ENCODE measurements at regions not wholly inside any gene's neighbourhood (a gene's known extent, or its start where the extent isn't known, plus 50 kb on each side); places are given as distances from the start of the nearest gene placed in this dataset.

GRCh38 chr1:29474274-29475244 is 238.2 kb downstream of the PTPRU start:
- no peak overlapping the region for H3K4me3 ChIP-seq (ENCODE audit: low read depth, low read length)
- DNase-seq (ENCODE audit: low read depth): no peak
- no peak for TF ChIP-seq CTCF (conservative IDR thresholded peaks at IDR 0.05; ENCODE audit: low read depth, low read length)

- TF ChIP-seq CTCF (conservative IDR thresholded peaks at IDR 0.05; ENCODE audit: low read depth, low read length): no peak
- no peak for DNase-seq (ENCODE audit: low read depth)
- H3K4me3 ChIP-seq (ENCODE audit: low read depth, low read length): no peak overlapping the region
Measured at GRCh38 chr1:29473161-29473855, 237.0 kb downstream of the PTPRU start.

- TF ChIP-seq CTCF (conservative IDR thresholded peaks at IDR 0.05; ENCODE audit: low read depth, low read length): no peak
- no peak overlapping the region for H3K4me3 ChIP-seq (ENCODE audit: low read depth, low read length)
- no peak for DNase-seq (ENCODE audit: low read depth)
Measured at GRCh38 chr1:29471487-29472313, 235.4 kb downstream of the PTPRU start.

GRCh38 chr1:29470788-29471119 is 234.4 kb downstream of the PTPRU start:
- TF ChIP-seq CTCF (conservative IDR thresholded peaks at IDR 0.05; ENCODE audit: low read depth, low read length): no peak
- no peak overlapping the region for H3K4me3 ChIP-seq (ENCODE audit: low read depth, low read length)
- DNase-seq (ENCODE audit: low read depth): no peak

- no peak for DNase-seq (ENCODE audit: low read depth)
- H3K4me3 ChIP-seq (ENCODE audit: low read depth, low read length): no peak overlapping the region
- no peak for TF ChIP-seq CTCF (conservative IDR thresholded peaks at IDR 0.05; ENCODE audit: low read depth, low read length)
Measured at GRCh38 chr1:29470087-29470787, 233.9 kb downstream of the PTPRU start.

- H3K4me3 ChIP-seq (ENCODE audit: low read depth, low read length): no peak overlapping the region
- no peak for TF ChIP-seq CTCF (conservative IDR thresholded peaks at IDR 0.05; ENCODE audit: low read depth, low read length)
- no peak for DNase-seq (ENCODE audit: low read depth)
Measured at GRCh38 chr1:29469457-29469856, 233.1 kb downstream of the PTPRU start.

Data from epithelial cell of proximal tubule (primary cell).